GM21526 (cell line): ENCODE measurements at regions not wholly inside any gene's neighbourhood (a gene's known extent, or its start where the extent isn't known, plus 50 kb on each side); places are given as distances from the start of the nearest gene placed in this dataset.
"Not testable (repeated sequence)": the region's sequence is repeated elsewhere in the genome, so short reads cannot be mapped to it uniquely, and the experiment has no call there.

ENCODE experiments used
- ATAC-seq: cut with Tn5 transposase; IDR thresholded peaks from one replicate; pipeline ENCODE4 v1.9.1; 2021; ENCODE audit warnings: moderate library complexity; ENCODE audit not compliant: unreplicated experiment, low FRiP score

DNA sequence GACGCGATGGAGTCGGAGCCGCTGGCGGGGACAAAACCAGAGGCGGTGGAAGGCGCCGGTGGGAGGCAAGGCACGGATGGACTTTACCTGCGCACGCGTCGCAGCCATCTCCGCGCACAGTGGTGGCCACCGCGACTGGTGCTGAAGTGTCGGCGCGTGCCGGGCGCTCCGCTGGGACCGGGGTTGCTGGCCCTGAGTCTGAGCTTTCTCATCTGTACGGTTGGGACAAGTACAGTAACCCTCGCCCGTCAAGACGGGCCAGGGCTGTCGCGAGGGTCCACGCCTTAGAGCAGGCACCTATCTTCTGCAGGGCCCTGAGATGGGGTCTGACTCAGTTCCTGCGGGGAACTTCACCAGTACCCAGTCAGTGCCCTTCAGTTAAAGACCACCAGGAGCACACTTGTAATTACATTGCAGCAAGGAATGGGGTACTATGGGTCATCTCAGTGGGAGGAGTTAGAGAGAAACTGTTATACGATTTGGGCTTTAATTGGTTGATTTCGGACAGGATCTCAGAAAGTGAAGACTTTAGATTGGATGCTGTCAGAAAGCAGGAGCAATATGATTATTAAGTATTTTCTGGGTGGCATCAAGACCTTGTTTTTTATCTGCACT, 385.6 kb downstream of the SPATA31A6 start:
- ATAC-seq = not testable (repeated sequence)

GRCh38 chr9:42577851-42578250, 394.4 kb downstream of the SPATA31A6 start:
- not testable (repeated sequence) for ATAC-seq
